ENCODE measurements at regions not wholly inside any gene's neighbourhood (a gene's known extent, or its start where the extent isn't known, plus 50 kb on each side); places are given as distances from the start of the nearest gene placed in this dataset.

- TF ChIP-seq CTCF (IDR thresholded peaks at IDR 0.05; ENCODE audit: insufficient read depth, low read depth, low read length): no peak
- no peak for TF ChIP-seq EZH2 (IDR thresholded peaks at IDR 0.05; ENCODE audit: insufficient read depth, low read length)
Observed at GRCh38 chr2:204274429-204274828, 270.8 kb upstream of the PARD3B start.
